ENCODE measurements at regions not wholly inside any gene's neighbourhood (a gene's known extent, or its start where the extent isn't known, plus 50 kb on each side); places are given as distances from the start of the nearest gene placed in this dataset.

DNA sequence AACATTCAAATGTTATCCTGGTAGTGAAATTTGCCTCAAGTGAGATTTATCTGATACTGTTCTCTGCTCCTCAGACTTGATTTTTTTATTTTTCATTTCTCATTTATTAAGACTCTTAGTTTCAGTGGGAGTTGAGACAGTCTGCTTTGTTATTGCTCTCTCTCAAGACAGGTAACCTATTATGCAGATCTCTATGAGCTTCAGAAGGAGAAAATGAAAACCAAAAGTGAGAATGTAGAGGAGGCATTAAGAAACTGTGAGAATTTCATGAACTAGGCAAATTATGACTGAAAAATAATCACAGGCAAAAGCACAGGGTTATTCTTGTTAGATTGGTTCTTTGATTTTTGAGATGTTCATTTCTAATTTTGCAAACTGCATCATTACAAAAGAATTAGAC lies 290.0 kb upstream of the CHORDC1 start:
- H3K4me3 ChIP-seq (ENCODE audit: low read depth, low read length), result no peak overlapping the region
- TF ChIP-seq, protein P1, sequence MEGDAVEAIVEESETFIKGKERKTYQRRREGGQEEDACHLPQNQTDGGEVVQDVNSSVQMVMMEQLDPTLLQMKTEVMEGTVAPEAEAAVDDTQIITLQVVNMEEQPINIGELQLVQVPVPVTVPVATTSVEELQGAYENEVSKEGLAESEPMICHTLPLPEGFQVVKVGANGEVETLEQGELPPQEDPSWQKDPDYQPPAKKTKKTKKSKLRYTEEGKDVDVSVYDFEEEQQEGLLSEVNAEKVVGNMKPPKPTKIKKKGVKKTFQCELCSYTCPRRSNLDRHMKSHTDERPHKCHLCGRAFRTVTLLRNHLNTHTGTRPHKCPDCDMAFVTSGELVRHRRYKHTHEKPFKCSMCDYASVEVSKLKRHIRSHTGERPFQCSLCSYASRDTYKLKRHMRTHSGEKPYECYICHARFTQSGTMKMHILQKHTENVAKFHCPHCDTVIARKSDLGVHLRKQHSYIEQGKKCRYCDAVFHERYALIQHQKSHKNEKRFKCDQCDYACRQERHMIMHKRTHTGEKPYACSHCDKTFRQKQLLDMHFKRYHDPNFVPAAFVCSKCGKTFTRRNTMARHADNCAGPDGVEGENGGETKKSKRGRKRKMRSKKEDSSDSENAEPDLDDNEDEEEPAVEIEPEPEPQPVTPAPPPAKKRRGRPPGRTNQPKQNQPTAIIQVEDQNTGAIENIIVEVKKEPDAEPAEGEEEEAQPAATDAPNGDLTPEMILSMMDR (IDR thresholded peaks at IDR 0.05; ENCODE audit: insufficient read depth, low read length, poor library complexity, severe bottlenecking), result no peak
- H3K36me3 ChIP-seq (ENCODE audit: control insufficient read depth, insufficient read depth, low read length), result no peaks in the 10 kb centered on the region
- no peak for DNase-seq (ENCODE audit: low read depth)
- no peaks in the 10 kb centered on the region for H3K27me3 ChIP-seq (ENCODE audit: control insufficient read depth, insufficient read depth, low read length)

DNA sequence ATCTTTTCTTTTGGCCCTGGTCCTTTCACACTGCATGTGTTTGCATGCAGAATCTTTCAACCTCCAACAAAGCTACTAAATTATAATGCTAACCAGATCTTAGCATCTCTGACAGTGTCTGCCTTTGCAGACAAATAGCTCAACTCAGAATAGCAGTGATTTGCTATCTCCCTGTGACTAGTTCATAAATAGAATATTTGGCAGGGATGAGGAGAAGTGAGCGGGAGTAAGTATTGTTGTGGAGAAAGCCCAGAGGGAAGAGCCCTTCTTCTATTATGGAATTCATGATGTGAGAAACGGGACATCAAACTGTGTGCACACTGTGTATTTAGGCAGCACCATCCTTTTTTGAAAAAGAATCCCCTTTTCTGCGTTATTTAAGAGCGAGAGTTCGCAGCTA lies 288.0 kb upstream of the CHORDC1 start:
- TF ChIP-seq, protein P1 (IDR thresholded peaks at IDR 0.05; ENCODE audit: insufficient read depth, low read length, poor library complexity, severe bottlenecking), result no peak

DNA sequence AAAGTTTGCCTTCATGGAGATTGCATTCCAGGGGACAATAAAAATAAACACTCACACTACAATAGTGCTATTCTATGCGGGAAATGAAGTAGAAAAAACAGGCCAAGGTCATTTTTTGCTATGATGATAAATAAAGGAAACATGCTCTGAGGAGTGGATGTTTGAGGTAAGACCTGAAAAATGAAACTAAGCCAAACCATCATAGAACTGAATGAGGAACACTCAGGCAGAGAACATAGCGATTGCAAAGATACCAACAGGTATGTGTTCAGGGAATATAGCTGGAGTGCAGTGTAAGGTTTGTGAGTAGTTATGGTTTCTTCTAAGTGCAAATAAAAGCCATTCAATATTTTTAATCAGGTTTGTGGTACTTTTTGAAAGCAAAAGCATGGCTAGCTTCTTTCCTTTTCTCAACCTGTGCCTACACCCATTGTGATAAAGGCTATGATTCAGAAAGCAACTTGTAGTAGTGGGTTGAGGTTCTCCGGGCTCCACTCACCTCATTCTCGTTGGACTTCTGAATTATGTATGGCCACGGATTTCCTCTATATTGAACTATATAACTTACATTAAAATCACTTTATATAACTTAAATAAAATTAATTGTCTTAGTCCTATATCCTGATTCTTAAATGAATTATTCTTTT lies 278.2 kb upstream of the CHORDC1 start:
- TF ChIP-seq, protein P1 (IDR thresholded peaks at IDR 0.05; ENCODE audit: insufficient read depth, low read length, poor library complexity, severe bottlenecking), result no peak
- Histone ChIP-seq H3K36me3 (ENCODE audit: control insufficient read depth, insufficient read depth, low read length) (no peaks in the 10 kb centered on the region), H3K4me3 (ENCODE audit: low read depth, low read length) (no peak overlapping the region), H3K27me3 (ENCODE audit: control insufficient read depth, insufficient read depth, low read length) (no peaks in the 10 kb centered on the region)
- DNase-seq (ENCODE audit: low read depth), result no peak

More for the DNA sequence above, 288.0 kb upstream of the CHORDC1 start:
- no peaks in the 10 kb centered on the region for H3K36me3 ChIP-seq (ENCODE audit: control insufficient read depth, insufficient read depth, low read length)
- H3K4me3 ChIP-seq (ENCODE audit: low read depth, low read length), result no peak overlapping the region
- DNase-seq (ENCODE audit: low read depth), result no peak
- no peaks in the 10 kb centered on the region for H3K27me3 ChIP-seq (ENCODE audit: control insufficient read depth, insufficient read depth, low read length)

DNA sequence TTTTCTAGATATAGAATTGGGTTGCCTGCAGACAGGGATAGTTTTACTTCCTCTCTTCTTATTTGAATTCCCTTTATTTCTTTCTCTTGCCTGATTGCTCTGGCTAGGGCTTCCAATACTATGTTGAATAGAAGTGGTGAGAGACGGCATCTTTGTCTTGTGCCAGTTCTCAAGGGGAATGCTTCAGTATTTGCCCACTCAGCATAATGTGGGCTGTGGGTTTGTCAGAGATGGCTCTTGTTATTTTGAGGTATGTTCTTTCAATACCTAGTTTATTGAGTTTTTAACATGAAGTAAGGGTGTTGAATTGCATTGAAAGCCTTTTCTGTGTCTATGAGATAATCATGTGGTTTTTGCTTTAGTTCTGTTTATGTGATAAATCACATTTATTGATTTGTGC lies 273.9 kb upstream of the CHORDC1 start:
- H3K4me3 ChIP-seq (ENCODE audit: low read depth, low read length), result no peak overlapping the region
- no peaks in the 10 kb centered on the region for H3K27me3 ChIP-seq (ENCODE audit: control insufficient read depth, insufficient read depth, low read length)
- H3K36me3 ChIP-seq (ENCODE audit: control insufficient read depth, insufficient read depth, low read length), result no peaks in the 10 kb centered on the region
- no peak for DNase-seq (ENCODE audit: low read depth)
- TF ChIP-seq, protein P1 (IDR thresholded peaks at IDR 0.05; ENCODE audit: insufficient read depth, low read length, poor library complexity, severe bottlenecking), result no peak

DNA sequence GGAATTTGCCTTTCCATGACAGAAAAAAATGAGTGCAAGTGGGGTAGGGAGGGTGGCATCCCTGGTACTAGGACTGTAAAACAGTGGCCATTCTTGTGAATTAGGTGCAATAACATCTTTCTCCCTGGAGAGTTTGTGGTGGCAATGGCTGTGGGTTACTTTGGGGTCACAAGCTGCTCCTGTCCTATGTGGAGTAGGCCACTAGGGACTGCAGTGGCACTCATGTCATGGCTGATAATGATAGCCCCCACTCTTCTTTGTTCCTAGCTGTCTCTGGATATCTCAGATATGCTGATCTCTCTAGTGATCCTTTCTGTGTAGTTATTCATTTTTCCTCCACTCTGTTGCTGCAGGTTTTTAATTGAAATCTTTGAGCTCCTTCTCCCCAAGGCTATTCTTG lies 270.5 kb upstream of the CHORDC1 start:
- TF ChIP-seq, protein P1 (IDR thresholded peaks at IDR 0.05; ENCODE audit: insufficient read depth, low read length, poor library complexity, severe bottlenecking), result no peak
- no peaks in the 10 kb centered on the region for H3K36me3 ChIP-seq (ENCODE audit: control insufficient read depth, insufficient read depth, low read length)
- no peaks in the 10 kb centered on the region for H3K27me3 ChIP-seq (ENCODE audit: control insufficient read depth, insufficient read depth, low read length)
- no peak for DNase-seq (ENCODE audit: low read depth)
- H3K4me3 ChIP-seq (ENCODE audit: low read depth, low read length), result no peak overlapping the region

DNA sequence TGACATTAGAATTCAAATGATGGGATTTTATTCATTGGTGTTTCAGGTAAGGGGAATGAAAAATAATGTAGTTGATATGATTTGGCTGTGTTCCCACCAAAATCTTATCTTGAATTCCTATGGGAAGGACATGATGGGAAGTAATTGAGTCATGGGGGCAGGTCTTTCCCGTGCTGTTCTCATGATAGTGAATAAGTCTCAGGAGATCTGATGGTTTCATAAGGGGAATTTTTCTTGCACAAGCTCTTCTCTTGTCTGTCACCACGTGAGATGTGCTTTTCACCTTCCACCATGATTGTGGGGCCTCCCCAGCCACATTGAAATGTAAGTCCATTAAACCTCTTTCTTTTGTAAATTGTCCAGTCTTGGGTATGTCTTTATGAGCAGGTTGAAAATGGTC lies 268.6 kb upstream of the CHORDC1 start:
- TF ChIP-seq, protein P1 (IDR thresholded peaks at IDR 0.05; ENCODE audit: insufficient read depth, low read length, poor library complexity, severe bottlenecking), result no peak
- no peak for DNase-seq (ENCODE audit: low read depth)
- no peaks in the 10 kb centered on the region for H3K27me3 ChIP-seq (ENCODE audit: control insufficient read depth, insufficient read depth, low read length)
- no peak overlapping the region for H3K4me3 ChIP-seq (ENCODE audit: low read depth, low read length)
- H3K36me3 ChIP-seq (ENCODE audit: control insufficient read depth, insufficient read depth, low read length), result no peaks in the 10 kb centered on the region

Data from kidney epithelial cell (primary cell).